ENCODE measurements at regions not wholly inside any gene's neighbourhood (a gene's known extent, or its start where the extent isn't known, plus 50 kb on each side); places are given as distances from the start of the nearest gene placed in this dataset.

- Histone ChIP-seq H3K4me2 (ENCODE audit: low read length) (no peak overlapping the region), H3K79me2 (no peaks in the 10 kb centered on the region), H3K4me1 (no peaks in the 10 kb centered on the region), H2AFZ (no peak overlapping the region), H3K27ac (no peak overlapping the region), H3K9me3 (ENCODE audit: control insufficient read depth, low read length) (no peaks in the 10 kb centered on the region), H3K27me3 (ENCODE audit: control insufficient read depth, insufficient read depth, low read length) (no peaks in the 10 kb centered on the region), H3K4me3 (ENCODE audit: low read depth, low read length) (no peak overlapping the region), H3K36me3 (ENCODE audit: control insufficient read depth, insufficient read depth, low read length) (no peaks in the 10 kb centered on the region), H3K9ac (no peak overlapping the region)
- TF ChIP-seq CTCF (IDR thresholded peaks at IDR 0.05) = no peak
Observed at GRCh38 chr10:83954193-83954799, 185.0 kb upstream of the GHITM start.

DNA sequence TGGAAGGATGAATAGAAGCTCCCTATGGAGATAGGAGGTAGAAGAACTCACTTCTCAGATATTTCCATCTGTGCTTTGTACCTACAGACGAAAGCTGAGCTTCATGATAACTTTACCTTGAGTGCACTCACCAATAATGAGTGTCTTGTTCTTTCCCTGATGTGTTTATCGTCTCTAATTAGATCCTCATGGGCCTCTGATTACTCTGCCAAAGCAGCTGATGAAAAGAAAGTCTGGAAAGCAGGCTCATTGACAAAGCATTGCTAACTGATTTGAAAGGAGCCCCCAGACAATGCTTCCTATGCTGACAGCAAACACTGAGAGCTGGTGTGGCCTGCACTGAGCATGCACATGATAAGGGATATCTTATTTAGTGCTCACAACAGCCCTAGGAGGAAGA lies 183.9 kb upstream of the GHITM start:
- Histone ChIP-seq H3K9me3 (ENCODE audit: control insufficient read depth, low read length) (no peaks in the 10 kb centered on the region), H3K27ac (no peak overlapping the region), H3K4me3 (ENCODE audit: low read depth, low read length) (no peak overlapping the region), H3K4me1 (no peaks in the 10 kb centered on the region), H3K36me3 (ENCODE audit: control insufficient read depth, insufficient read depth, low read length) (no peaks in the 10 kb centered on the region), H3K9ac (no peak overlapping the region), H2AFZ (no peak overlapping the region), H3K79me2 (no peaks in the 10 kb centered on the region), H3K27me3 (ENCODE audit: control insufficient read depth, insufficient read depth, low read length) (no peaks in the 10 kb centered on the region), H3K4me2 (ENCODE audit: low read length) (no peak overlapping the region)
- TF ChIP-seq CTCF (IDR thresholded peaks at IDR 0.05) = no peak

DNA sequence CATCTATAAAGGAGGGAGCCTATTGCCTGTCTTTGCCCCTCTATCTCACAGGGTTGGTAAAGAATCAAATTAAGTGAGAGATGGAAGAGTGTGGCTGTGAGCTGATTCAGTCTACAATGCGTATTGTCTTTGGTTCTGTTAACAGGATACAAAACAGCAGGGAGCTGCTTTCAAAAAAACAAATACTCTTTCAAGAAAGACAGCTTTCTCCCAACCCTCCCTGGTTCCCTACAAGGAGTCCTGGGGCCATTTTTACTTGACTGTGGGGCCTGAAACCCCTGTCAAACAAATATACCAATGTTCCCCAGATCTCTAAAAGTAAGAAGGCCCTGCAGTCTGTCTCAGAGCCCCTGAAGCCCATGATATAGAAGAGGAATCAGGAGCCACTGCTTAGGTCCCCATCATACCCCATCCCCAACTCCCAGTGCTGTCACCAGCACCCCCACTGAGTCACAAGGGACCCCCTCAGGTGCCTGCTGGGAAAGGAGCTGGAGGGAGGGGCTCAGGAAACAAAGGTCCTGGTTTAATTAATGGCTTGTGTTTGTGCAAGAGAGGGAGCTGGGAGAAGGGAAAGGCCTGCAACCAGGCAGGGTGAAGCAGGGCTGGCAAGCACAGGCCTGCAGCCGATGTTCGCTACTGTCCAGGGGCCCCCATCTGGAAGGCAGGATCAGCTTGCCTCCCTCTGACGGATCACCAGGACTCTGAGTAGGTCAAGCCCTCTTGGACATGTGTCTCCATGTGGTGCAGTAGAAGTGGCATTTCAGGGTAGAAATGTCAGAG lies 182.0 kb upstream of the GHITM start:
- Histone ChIP-seq H3K27ac (no peak overlapping the region), H3K27me3 (ENCODE audit: control insufficient read depth, insufficient read depth, low read length) (no peaks in the 10 kb centered on the region), H3K9me3 (ENCODE audit: control insufficient read depth, low read length) (no peaks in the 10 kb centered on the region), H3K4me1 (no peaks in the 10 kb centered on the region), H3K9ac (no peak overlapping the region), H3K4me2 (ENCODE audit: low read length) (no peak overlapping the region), H3K79me2 (no peaks in the 10 kb centered on the region), H2AFZ (no peak overlapping the region), H3K4me3 (ENCODE audit: low read depth, low read length) (no peak overlapping the region), H3K36me3 (ENCODE audit: control insufficient read depth, insufficient read depth, low read length) (no peaks in the 10 kb centered on the region)
- no peak for TF ChIP-seq CTCF (IDR thresholded peaks at IDR 0.05)

GRCh38 chr10:83959328-83959727 lies 180.0 kb upstream of the GHITM start:
- Histone ChIP-seq H3K36me3 (ENCODE audit: control insufficient read depth, insufficient read depth, low read length) (no peaks in the 10 kb centered on the region), H2AFZ (no peak overlapping the region), H3K9me3 (ENCODE audit: control insufficient read depth, low read length) (no peaks in the 10 kb centered on the region)

More at GRCh38 chr10:83959328-83959727, 180.0 kb upstream of the GHITM start:
- no peak for TF ChIP-seq CTCF (IDR thresholded peaks at IDR 0.05)
- Histone ChIP-seq H3K27me3 (ENCODE audit: control insufficient read depth, insufficient read depth, low read length) (no peaks in the 10 kb centered on the region), H3K4me1 (no peaks in the 10 kb centered on the region), H3K9ac (no peak overlapping the region), H3K4me3 (ENCODE audit: low read depth, low read length) (no peak overlapping the region), H3K27ac (no peak overlapping the region), H3K79me2 (no peaks in the 10 kb centered on the region), H3K4me2 (ENCODE audit: low read length) (no peak overlapping the region)

All from parathyroid adenoma (tissue), 2 donors.